HG03280 (cell line): ENCODE measurements at regions not wholly inside any gene's neighbourhood (a gene's known extent, or its start where the extent isn't known, plus 50 kb on each side); places are given as distances from the start of the nearest gene placed in this dataset.

Experiments
- ATAC-seq: cut with Tn5 transposase; IDR thresholded peaks from one replicate; pipeline ENCODE4 v1.9.1; 2021; ENCODE audit warnings: mild to moderate bottlenecking, moderate library complexity; ENCODE audit not compliant: unreplicated experiment

GRCh38 chr11:28584992-28585391 lies 476.8 kb downstream of the METTL15 start:
- no peak for ATAC-seq

- no peak for ATAC-seq
Measured at GRCh38 chr11:28582506-28582905, 474.3 kb downstream of the METTL15 start.

GRCh38 chr11:28581286-28582242 lies 473.4 kb downstream of the METTL15 start:
- no peak for ATAC-seq

- no peak for ATAC-seq
Measured at GRCh38 chr11:28571371-28571770, 463.2 kb downstream of the METTL15 start.

- ATAC-seq = no peak
Measured at GRCh38 chr11:28569106-28569505, 460.9 kb downstream of the METTL15 start.

- ATAC-seq = no peak
Measured at GRCh38 chr11:28566339-28567089, 458.3 kb downstream of the METTL15 start.

GRCh38 chr11:28559492-28559891 lies 451.3 kb downstream of the METTL15 start:
- no peak for ATAC-seq

GRCh38 chr11:28547321-28547741 lies 439.1 kb downstream of the METTL15 start:
- ATAC-seq = no peak

GRCh38 chr11:28545536-28545935 lies 437.3 kb downstream of the METTL15 start:
- no peak for ATAC-seq

- no peak for ATAC-seq
Measured at GRCh38 chr11:28542561-28542960, 434.4 kb downstream of the METTL15 start.

GRCh38 chr11:28539239-28540030 lies 431.2 kb downstream of the METTL15 start:
- no peak for ATAC-seq

GRCh38 chr11:28537822-28538221 lies 429.6 kb downstream of the METTL15 start:
- no peak for ATAC-seq

- ATAC-seq = no peak
Measured at GRCh38 chr11:28536504-28537267, 428.5 kb downstream of the METTL15 start.

GRCh38 chr11:28535677-28536076 lies 427.5 kb downstream of the METTL15 start:
- ATAC-seq = no peak

- no peak for ATAC-seq
Measured at GRCh38 chr11:28529540-28530410, 421.6 kb downstream of the METTL15 start.

GRCh38 chr11:28529046-28529445 lies 420.9 kb downstream of the METTL15 start:
- ATAC-seq = no peak

GRCh38 chr11:28528217-28528616 lies 420.0 kb downstream of the METTL15 start:
- ATAC-seq = no peak

- no peak for ATAC-seq
Measured at GRCh38 chr11:28526406-28526751, 418.2 kb downstream of the METTL15 start.

- no peak for ATAC-seq
Measured at GRCh38 chr11:28525636-28526405, 417.6 kb downstream of the METTL15 start.
